HG03575 (cell line): ENCODE measurements at regions not wholly inside any gene's neighbourhood (a gene's known extent, or its start where the extent isn't known, plus 50 kb on each side); places are given as distances from the start of the nearest gene placed in this dataset.
"Not testable (repeated sequence)": the region's sequence is repeated elsewhere in the genome, so short reads cannot be mapped to it uniquely, and the experiment has no call there.

ENCODE experiments used
- ATAC-seq: cut with Tn5 transposase; IDR thresholded peaks from one replicate; pipeline ENCODE4 v1.9.1; 2021; ENCODE audit not compliant: unreplicated experiment, insufficient number of reproducible peaks, low FRiP score; ENCODE audit errors: extremely low read depth

GRCh38 chr6:97347111-97347510, 64.1 kb upstream of the MMS22L start:
- ATAC-seq = no peak

GRCh38 chr6:97361286-97361685, 78.3 kb upstream of the MMS22L start:
- no peak for ATAC-seq

GRCh38 chr6:97364327-97364726, 81.3 kb upstream of the MMS22L start:
- ATAC-seq = no peak

GRCh38 chr6:97382071-97382470, 99.1 kb upstream of the MMS22L start:
- not testable (repeated sequence) for ATAC-seq

- no peak for ATAC-seq
Observed at GRCh38 chr6:97392735-97393134, 109.7 kb upstream of the MMS22L start.

GRCh38 chr6:97394160-97394748, 111.2 kb upstream of the MMS22L start:
- peak; percentile 77 for ATAC-seq

GRCh38 chr6:97396880-97397279, 113.9 kb upstream of the MMS22L start:
- ATAC-seq = no peak

- ATAC-seq = no peak
Observed at GRCh38 chr6:97399208-97399607, 116.2 kb upstream of the MMS22L start.

- no peak for ATAC-seq
Observed at GRCh38 chr6:97401533-97401932, 118.5 kb upstream of the MMS22L start.

- ATAC-seq = no peak
Observed at GRCh38 chr6:97405818-97406409, 122.9 kb upstream of the MMS22L start.

- no peak for ATAC-seq
Observed at GRCh38 chr6:97406633-97407032, 123.6 kb upstream of the MMS22L start.

- ATAC-seq = no peak
Observed at GRCh38 chr6:97411610-97412009, 128.6 kb upstream of the MMS22L start.

GRCh38 chr6:97412511-97412910, 129.5 kb upstream of the MMS22L start:
- no peak for ATAC-seq

GRCh38 chr6:97422171-97422570, 139.2 kb upstream of the MMS22L start:
- no peak for ATAC-seq

GRCh38 chr6:97423190-97423589, 140.2 kb upstream of the MMS22L start:
- ATAC-seq = no peak

- no peak for ATAC-seq
Observed at GRCh38 chr6:97427648-97428047, 144.6 kb upstream of the MMS22L start.

- ATAC-seq = no peak
Observed at GRCh38 chr6:97437087-97437486, 154.1 kb upstream of the MMS22L start.

- ATAC-seq = no peak
Observed at GRCh38 chr6:97438011-97438671, 155.1 kb upstream of the MMS22L start.

GRCh38 chr6:97440590-97441176, 157.7 kb upstream of the MMS22L start:
- ATAC-seq = no peak

GRCh38 chr6:97443408-97444080, 160.5 kb upstream of the MMS22L start:
- no peak for ATAC-seq
